ENCODE measurements at regions not wholly inside any gene's neighbourhood (a gene's known extent, or its start where the extent isn't known, plus 50 kb on each side); places are given as distances from the start of the nearest gene placed in this dataset.

DNA sequence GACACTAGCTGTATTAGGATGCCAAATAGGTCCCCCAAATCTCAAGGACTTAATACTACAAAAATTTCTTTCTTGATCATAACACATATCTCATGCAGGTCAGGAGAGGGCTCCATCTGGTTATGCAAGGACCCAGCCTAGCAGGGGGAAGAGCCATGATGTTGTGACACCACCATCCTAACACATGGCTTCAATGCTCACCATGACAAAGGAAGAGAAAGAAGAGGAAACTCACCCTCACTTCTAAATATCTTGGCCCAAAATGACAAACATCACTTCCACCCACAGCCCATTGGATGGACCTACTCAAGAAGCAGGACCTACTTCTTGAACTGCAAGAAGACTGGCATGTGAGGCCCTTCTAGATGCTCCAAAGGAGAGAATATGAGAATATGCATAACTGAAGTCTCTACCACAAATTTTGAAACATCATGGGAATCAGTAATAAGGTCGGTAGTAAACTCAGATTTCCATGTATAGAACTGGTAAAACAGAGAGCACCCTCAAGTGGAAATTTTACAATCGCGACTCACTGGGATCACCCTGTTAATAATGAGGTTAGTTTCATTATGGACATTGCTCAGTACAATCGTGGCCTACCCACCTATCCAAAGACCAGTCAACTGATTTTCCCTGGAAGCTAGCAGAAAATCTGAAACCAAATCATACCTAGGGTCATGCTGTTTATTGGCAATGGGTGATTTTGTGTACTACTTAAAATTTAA, 308.2 kb downstream of the ACTL7B start:
- no peak for DNase-seq
- CTCF ChIA-PET: no interaction called here
- Histone ChIP-seq H3K27ac (ENCODE audit: low read length in 2 of 2) (no peak overlapping the region), H3K4me2 (replicated peaks; ENCODE audit: low read depth, low read length, poor library complexity, severe bottlenecking) (no peak overlapping the region), H3K27me3 (replicated peaks in 1 of 4; ENCODE audit: control extremely low read depth in 1 of 4, control insufficient read depth in 3 of 4, insufficient read depth in 4 of 4, low read length in 3 of 4) (no peaks in the 10 kb centered on the region), H3K36me3 (replicated peaks in 1 of 2; ENCODE audit: control extremely low read depth in 1 of 2, control insufficient read depth in 1 of 2, extremely low read depth in 1 of 2, insufficient read depth in 2 of 2, low read length in 1 of 2) (no peaks in the 10 kb centered on the region), H3K4me3 (ENCODE audit: control extremely low read depth in 1 of 5, extremely low read depth in 1 of 5, insufficient read depth in 1 of 5, low read depth in 2 of 5, low read length in 4 of 5) (no peak overlapping the region), H2AFZ (ENCODE audit: insufficient read depth, low read depth, low read length, poor library complexity, severe bottlenecking) (no peak overlapping the region), H3K9me3 (ENCODE audit: control extremely low read depth in 1 of 3, control insufficient read depth in 2 of 3, insufficient read depth in 1 of 3, low read length in 2 of 3) (no peaks in the 10 kb centered on the region), H3K4me1 (ENCODE audit: control insufficient read depth in 2 of 2, insufficient read depth in 2 of 2, low read length in 2 of 2) (no peaks in the 10 kb centered on the region), H4K20me1 (ENCODE audit: control insufficient read depth, insufficient read depth, low read length, poor library complexity, severe bottlenecking) (no peaks in the 10 kb centered on the region), H3K9ac (ENCODE audit: low read length) (no peak overlapping the region), H3K79me2 (ENCODE audit: control insufficient read depth, insufficient read depth, low read length) (no peaks in the 10 kb centered on the region)
- no peak overlapping the region for H3K27ac Mint-ChIP-seq
- H3K27me3 Mint-ChIP-seq: no peaks in the 10 kb centered on the region
- intact Hi-C loops (cut with micrococcal nuclease): no loop called here
- ATAC-seq (ENCODE audit: low read depth): no peak
- POLR2A ChIA-PET: no interaction called here
- WGBS (ENCODE audit: insufficient coverage): no CpG with 5 or more reads among the region's 4 CpGs
- no peak overlapping the region for H3K4me3 Mint-ChIP-seq
- no peak for TF ChIP-seq EZH2 (IDR thresholded peaks at IDR 0.05; ENCODE audit: borderline replicate concordance, insufficient read depth, low read depth, low read length, poor library complexity, severe bottlenecking)
- TF ChIP-seq, protein P1, sequence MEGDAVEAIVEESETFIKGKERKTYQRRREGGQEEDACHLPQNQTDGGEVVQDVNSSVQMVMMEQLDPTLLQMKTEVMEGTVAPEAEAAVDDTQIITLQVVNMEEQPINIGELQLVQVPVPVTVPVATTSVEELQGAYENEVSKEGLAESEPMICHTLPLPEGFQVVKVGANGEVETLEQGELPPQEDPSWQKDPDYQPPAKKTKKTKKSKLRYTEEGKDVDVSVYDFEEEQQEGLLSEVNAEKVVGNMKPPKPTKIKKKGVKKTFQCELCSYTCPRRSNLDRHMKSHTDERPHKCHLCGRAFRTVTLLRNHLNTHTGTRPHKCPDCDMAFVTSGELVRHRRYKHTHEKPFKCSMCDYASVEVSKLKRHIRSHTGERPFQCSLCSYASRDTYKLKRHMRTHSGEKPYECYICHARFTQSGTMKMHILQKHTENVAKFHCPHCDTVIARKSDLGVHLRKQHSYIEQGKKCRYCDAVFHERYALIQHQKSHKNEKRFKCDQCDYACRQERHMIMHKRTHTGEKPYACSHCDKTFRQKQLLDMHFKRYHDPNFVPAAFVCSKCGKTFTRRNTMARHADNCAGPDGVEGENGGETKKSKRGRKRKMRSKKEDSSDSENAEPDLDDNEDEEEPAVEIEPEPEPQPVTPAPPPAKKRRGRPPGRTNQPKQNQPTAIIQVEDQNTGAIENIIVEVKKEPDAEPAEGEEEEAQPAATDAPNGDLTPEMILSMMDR (IDR thresholded peaks at IDR 0.05): no peak
- H3K9me3 Mint-ChIP-seq (ENCODE audit: insufficient read depth): no peaks in the 10 kb centered on the region
- H3K4me1 Mint-ChIP-seq: no peaks in the 10 kb centered on the region

DNA sequence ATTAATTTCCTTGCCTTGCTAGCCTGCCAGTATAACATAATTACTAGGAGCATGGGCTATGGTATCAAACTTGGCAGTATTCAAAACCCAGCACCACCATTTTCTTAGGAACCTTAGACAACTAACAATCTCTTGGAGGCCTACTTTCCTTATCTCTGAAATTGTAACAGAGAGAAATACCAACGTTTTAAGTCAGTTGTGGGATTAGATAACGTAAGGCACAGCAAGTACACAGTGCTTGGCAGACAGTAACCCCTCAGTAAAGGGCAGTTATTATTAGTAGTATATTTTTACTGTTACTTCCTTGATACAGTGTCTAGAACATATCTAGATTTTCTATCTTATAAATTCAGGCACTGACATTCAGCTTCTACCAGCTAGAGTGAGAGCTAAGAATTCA, 309.6 kb downstream of the ACTL7B start:
- Mint-ChIP-seq H3K9me3 (ENCODE audit: insufficient read depth) (no peaks in the 10 kb centered on the region), H3K27me3 (no peaks in the 10 kb centered on the region), H3K4me1 (no peaks in the 10 kb centered on the region), H3K27ac (no peak overlapping the region), H3K4me3 (no peak overlapping the region)
- H3K27ac ChIP-seq (ENCODE audit: low read length in 2 of 2): no peak overlapping the region
- H2AFZ ChIP-seq (ENCODE audit: insufficient read depth, low read depth, low read length, poor library complexity, severe bottlenecking): no peak overlapping the region
- no peaks in the 10 kb centered on the region for H3K36me3 ChIP-seq (replicated peaks in 1 of 2; ENCODE audit: control extremely low read depth in 1 of 2, control insufficient read depth in 1 of 2, extremely low read depth in 1 of 2, insufficient read depth in 2 of 2, low read length in 1 of 2)
- no peak overlapping the region for H3K4me3 ChIP-seq (ENCODE audit: control extremely low read depth in 1 of 5, extremely low read depth in 1 of 5, insufficient read depth in 1 of 5, low read depth in 2 of 5, low read length in 4 of 5)
- no peaks in the 10 kb centered on the region for H3K79me2 ChIP-seq (ENCODE audit: control insufficient read depth, insufficient read depth, low read length)
- H3K4me2 ChIP-seq (replicated peaks; ENCODE audit: low read depth, low read length, poor library complexity, severe bottlenecking): no peak overlapping the region
- no peaks in the 10 kb centered on the region for H4K20me1 ChIP-seq (ENCODE audit: control insufficient read depth, insufficient read depth, low read length, poor library complexity, severe bottlenecking)
- intact Hi-C loops (cut with micrococcal nuclease): no loop called here
- ATAC-seq (ENCODE audit: low read depth) (no peak), DNase-seq (no peak)
- no peaks in the 10 kb centered on the region for H3K27me3 ChIP-seq (replicated peaks in 1 of 4; ENCODE audit: control extremely low read depth in 1 of 4, control insufficient read depth in 3 of 4, insufficient read depth in 4 of 4, low read length in 3 of 4)
- H3K9ac ChIP-seq (ENCODE audit: low read length): no peak overlapping the region
- CTCF ChIA-PET: no interaction called here
- WGBS (ENCODE audit: insufficient coverage): no CpG with 5 or more reads among the region's 2 CpGs
- POLR2A ChIA-PET: no interaction called here
- TF ChIP-seq, protein P1 (IDR thresholded peaks at IDR 0.05): no peak
- TF ChIP-seq EZH2 (IDR thresholded peaks at IDR 0.05; ENCODE audit: borderline replicate concordance, insufficient read depth, low read depth, low read length, poor library complexity, severe bottlenecking): no peak
- no peaks in the 10 kb centered on the region for H3K9me3 ChIP-seq (ENCODE audit: control extremely low read depth in 1 of 3, control insufficient read depth in 2 of 3, insufficient read depth in 1 of 3, low read length in 2 of 3)
- no peaks in the 10 kb centered on the region for H3K4me1 ChIP-seq (ENCODE audit: control insufficient read depth in 2 of 2, insufficient read depth in 2 of 2, low read length in 2 of 2)

Data from B cell (primary cell).